Dedifferentiated amniotic fluid mesenchymal stem cell (primary cell): ENCODE measurements at regions not wholly inside any gene's neighbourhood (a gene's known extent, or its start where the extent isn't known, plus 50 kb on each side); places are given as distances from the start of the nearest gene placed in this dataset.

Experiments used
- DNase-seq: peaks from one replicate; pipeline ENCODE4 v3.0.0-alpha.2; 2016; ENCODE audit errors: extremely low spot score

DNA sequence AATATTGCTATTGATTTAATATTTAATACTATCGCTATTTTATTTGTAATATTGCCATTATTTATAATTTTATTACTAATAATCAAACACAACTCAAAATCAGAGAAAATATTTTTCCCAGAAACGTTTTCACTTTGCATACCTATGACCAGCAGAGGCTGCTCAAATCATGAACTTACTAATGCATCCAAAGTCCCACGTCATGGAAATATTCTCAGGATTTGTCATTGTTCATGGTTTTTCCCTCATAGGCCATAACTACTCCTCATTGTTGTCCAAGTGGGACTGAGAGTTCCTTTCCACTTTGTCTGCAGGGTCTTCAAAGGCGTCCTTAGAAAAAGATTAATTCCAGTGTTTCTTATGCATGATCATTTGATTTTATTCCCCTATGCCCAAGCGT is 344.8 kb downstream of the THBS2 start:
- peak; percentile 90 for DNase-seq

DNA sequence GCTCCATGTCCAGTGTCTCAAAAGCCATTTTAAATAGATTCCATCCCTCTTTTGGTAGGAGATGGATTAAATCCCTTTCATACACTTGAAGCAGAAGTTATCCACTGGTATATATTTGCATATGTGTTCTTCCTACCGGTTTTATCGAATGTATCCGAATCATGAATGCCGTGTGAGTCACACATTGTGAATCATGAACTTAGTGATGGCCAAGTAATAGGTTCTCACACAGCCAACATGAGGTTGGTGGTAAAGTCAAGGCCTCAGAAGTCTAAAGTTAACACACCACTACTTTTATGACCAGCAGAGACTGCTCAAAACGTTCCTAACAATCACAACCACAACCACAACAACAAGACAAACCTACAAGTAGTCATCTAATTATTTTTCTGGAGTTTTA is 345.5 kb downstream of the THBS2 start:
- no peak for DNase-seq

DNA sequence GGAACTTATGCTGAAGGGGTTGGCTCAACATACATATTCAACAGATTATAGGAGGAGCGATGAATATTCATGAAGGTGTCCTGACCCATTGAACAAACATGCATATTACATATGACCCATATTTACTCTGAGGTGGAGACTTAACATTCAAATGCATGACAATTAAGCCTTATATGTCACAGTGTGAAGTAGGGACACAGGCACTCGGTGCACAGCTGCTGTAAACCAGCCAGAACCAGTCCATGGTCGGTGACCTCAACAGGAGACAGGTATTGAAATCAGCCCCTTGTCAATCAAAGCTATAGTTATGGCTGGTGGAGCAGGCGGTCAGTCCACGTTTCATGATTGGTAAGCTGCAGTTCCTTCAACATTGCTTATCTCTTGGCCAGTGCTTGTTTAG is 347.3 kb downstream of the THBS2 start:
- DNase-seq: no peak

DNA sequence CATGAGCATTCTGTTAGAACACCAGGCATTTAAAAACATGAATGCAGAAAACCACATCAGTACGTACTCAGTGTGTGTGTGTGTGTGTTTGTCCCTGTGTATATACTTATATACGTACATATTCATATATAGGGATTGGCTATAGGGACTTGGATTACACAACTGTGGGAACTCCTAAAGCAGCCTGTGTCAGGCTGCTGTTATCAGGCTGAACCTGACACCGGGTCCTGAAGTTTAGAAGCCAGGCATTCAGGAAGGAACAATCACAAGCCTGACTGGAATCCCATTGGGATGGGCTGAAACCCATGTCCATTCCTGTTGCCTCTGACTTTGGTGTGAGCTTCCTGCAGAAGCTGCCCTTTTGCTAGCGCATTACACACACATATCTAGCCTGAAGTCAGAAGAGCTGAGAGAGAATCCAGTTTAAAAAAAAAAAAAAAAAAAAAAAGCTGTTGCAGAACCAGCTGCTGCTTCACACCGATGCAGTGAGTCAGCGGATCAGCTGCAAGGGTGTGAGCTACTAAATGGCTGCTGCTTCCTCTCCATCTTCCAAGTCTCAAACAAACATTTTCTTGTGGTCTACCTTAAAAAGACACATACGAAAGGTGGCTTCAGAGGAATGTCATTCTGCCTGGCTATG is 348.1 kb downstream of the THBS2 start:
- no peak for DNase-seq

DNA sequence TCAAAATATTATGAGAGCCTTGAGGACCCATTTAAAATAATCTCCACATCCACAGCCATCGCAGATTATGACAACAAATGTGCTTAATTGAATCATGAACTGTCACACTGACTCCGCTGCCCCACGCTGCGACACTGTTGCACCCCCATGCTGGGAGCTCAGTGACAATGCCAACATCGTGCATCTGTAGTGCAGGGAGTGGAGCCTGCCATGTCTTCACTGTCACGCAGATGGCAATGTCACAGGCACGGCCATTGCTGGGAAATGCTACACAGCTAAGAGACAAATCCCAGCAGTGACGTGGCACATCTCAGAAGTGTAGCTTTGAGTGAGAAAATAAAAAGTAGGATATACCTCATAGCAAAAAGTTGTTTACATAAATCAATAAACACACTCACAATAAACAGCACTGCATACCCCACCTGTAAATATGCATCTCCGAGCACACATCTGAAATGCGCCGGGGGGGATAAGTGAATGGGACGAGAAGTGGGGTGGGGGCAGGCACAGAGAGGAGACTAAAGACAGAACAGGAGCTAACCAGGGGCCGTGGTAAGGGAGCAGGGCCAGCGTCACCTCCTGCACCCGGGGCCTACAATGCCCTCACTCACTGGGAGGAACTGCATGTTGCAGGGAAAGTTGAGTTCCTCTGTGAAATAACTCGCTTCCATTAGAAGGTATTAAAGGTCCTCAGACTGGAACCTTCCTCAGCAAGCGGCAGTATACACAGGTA is 349.9 kb downstream of the THBS2 start:
- DNase-seq: no peak

DNA sequence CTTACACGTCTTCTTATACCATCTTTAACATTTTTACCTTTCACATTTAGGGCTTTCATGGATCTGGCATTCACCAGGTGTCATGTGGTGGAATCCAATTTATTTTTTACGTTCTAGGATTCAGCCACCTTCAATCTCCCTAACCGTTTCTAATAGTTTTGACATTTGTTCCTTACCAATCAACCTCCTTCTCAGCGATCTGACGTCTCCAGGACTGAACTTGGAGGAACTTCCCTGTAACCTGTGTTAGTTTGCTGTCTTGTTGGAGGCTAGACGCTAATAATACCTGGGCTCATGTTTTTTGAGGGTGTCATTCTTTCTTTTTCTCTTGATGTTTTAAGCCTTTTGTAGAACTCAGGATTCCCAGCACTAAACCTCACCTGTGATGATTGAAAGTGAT is 351.6 kb downstream of the THBS2 start:
- DNase-seq: no peak

DNA sequence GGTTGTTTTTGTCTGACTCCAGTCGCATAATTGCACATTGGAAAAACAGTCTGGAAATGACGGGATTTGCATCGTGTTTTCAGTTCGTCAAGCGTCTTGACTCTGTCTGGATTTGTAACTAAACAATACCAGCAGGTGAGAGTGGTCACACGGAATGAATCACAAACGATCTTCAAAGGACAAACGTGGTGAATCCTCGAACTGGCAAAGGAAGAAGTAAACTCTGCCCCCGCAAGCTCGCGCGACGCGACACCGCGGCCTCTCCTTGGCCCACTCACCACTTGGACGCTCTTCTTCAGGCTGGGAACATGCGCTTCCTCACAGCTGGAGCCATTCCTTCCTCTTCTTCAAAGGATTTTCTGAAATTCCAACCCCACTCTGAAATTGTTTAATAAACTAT is 352.6 kb downstream of the THBS2 start:
- DNase-seq: no peak

DNA sequence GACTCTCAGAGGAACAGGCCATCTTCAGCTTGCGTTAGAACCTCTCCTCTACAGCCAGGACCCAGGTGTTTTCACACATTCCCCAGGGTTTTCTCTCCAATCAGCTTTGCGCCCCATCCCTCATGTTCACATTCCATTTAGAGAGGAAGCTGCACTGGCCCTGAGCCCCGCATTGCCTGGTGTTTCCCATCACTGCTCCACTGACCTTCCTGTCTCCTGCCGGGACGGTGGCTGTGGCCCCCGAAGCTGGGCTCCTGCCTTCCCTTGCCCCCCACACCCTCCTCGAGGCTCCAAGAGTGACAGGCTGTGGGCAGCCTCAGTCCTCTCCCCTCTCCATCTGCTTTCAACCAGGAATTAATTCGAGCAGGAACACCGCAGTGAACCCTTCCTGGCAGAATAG is 357.3 kb downstream of the THBS2 start:
- DNase-seq: no peak

DNA sequence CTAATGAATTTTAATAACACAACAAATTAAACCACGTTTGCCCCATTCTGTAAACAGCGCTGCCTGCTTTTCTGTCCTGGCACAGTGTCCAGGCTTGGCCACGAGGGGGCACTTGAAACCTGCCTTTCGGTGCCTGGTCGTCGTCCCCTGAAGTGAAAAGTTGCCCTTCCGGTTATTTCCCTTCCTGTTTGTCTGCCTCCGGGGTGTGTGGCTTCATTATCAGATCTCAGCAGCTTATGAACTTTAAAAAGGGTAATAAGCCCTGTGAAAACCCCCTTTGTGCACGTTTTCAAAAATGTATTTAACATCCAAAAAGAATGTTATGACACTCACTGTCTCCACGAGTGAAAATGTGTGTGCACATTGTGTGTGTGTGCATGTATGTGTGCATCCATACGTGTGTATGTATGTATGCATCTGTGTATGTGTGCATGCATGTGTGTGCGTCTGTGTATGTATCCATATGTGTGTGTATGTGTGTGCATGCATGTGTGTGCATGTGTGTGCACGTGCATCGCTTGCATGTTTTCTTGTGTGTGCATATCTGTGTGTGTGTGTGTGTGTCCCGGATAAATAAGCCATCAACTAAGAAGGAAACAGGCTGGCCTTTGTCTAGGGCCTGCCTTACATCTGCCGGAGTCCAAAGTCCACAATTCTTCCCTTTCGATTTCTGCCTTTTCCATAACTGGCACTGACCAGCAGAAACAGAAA is 358.4 kb downstream of the THBS2 start:
- peak; percentile 75 for DNase-seq

DNA sequence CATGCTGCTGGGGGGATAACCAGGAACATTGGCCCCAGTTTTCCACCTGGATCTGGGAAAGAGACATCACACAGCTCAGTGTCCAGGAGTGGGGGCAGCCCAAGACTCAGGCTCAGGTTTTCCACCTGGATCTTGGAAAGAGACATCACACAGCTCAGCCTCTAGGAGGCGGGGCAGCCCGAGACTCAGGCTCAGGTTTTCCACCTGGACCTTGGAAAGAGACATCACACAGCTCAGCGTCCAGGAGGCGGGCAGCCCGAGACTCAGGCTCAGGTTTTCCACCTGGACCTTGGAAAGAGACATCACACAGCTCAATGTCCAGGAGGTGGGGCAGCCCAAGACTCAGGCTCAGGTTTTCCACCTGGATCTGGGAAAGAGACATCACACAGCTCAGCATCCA is 361.6 kb downstream of the THBS2 start:
- DNase-seq: no peak

DNA sequence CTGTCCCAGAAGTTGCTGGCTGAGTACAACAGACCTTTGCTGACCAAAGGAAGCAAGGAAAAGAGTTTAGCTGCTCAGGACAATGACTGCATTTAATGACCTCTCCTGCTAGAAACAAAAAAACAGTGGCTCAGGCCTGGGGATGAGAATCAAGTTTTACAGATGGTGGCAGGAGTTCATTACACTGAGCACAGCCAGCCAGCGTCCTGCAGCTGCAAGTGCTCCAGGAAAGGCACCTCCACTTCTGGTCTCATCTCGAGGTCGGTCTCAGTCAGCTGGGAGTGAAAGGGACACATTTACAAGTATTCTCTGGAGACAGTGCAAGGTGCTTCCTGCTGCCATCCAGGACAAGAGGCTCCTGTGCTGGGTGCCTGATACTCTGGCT is 362.7 kb downstream of the THBS2 start:
- DNase-seq: no peak

DNA sequence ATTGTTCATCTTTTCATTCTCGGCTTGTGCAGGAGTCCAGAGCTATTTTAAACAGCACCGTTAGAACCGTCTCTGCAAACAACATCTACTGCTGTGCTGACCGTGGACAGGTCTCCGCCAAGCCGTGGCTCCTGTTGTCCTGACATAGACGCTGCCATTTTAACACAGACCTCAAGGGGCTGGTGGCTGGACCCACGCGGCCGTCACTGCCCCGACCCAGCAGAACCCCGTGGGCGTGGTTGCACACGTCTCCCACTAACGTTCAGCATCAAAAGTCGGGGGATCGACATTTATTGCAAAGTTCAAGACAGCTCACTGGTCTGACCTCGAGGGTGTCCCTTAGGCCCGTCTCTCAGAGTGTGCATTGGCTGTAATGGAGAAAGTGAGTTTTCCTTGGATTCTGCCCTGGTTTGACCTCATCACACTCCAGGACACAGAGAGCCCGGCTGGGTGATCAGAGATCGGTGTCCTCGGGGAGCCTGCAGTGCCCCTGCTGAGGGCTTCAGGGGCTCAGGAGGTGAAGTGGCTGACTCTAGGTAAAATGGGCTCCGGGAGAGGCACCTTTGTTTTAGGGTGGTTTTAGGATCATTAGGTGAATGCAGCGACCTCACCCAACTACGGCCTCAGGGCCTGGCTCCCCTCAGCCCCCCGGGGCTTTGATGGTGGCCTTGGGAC is 363.2 kb downstream of the THBS2 start:
- no peak for DNase-seq

DNA sequence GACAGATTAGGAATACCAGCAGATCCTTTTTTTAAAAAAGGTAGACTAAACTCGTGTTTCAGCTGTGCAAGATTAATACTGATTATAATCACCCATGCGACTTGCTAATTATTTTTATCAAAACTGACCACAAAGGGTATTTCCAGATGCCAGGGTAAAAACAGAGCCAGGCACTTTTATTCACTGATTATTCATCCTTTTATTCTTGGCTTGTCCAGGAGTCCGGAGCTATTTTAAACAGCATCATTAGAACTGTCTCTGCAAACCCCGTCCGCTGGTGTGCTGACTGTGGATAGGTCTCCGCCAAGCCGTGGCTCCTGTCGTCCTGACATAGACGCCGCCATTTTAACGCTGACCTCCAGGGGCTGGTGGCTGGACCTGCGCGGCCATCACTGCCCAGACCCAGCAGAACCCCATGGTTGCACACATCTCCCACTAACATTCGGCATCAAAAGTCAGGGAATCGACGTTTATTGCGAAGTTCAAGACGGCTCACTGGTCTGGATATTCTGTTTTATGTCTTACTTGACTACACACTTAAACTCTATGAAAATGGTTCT is 364.8 kb downstream of the THBS2 start:
- no peak for DNase-seq

DNA sequence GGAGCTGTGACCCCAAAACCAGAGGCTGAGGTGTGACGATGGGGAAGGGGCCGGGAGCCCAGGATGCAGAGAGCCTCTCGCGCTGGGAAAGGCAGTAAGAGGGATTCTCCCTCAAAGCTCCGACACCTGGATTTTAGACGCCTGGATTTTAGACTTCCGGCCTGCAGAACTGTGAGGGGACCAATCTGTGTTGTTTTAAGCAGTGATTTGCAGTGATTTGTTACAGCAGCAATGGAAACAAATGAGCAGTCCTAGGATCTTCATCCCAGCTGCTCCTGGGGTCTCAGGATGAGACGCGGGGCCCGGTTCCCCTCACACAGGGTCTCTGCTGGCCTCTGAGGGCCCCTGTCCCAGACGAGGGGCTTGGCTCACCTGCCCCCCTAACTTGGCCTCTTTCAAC is 365.5 kb downstream of the THBS2 start:
- no peak for DNase-seq

DNA sequence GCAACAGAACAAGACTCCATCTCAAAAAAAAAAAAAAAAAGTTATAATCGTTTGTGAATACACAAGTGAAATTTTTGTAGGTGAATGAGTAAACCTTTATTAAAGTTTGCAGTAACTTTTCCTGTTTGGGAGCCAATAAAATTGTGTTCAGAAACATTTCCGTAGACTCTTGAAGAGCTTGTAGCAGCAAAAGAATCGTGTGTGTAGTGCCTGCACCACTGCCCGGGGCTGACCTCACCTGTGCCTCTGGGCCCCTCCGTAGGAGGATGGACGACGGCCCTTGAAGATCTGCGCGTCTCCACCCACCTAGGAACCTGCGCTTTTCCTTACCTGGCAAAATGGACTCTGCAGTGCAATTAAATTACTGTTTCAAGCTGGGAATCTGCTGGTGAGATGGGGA is 366.0 kb downstream of the THBS2 start:
- no peak for DNase-seq

DNA sequence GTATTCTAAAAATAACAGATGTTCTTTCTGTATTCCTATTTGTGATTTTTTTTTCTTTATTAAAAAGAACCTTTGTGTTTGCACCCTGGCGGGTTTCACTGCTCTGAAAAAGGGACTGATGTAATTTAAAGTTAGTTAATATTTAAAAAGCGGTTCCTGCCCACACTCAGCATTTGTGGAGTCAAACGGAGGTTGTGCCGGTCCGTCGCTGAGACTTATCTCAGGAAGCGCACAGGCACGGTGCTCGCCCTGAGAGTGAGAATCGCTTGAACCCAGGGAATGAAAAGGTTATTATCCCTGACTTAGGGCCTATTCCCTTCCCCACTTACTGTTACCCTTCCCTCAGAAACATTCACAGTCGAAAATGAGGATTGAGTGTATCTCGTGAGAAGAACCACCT is 366.7 kb downstream of the THBS2 start:
- no peak for DNase-seq

DNA sequence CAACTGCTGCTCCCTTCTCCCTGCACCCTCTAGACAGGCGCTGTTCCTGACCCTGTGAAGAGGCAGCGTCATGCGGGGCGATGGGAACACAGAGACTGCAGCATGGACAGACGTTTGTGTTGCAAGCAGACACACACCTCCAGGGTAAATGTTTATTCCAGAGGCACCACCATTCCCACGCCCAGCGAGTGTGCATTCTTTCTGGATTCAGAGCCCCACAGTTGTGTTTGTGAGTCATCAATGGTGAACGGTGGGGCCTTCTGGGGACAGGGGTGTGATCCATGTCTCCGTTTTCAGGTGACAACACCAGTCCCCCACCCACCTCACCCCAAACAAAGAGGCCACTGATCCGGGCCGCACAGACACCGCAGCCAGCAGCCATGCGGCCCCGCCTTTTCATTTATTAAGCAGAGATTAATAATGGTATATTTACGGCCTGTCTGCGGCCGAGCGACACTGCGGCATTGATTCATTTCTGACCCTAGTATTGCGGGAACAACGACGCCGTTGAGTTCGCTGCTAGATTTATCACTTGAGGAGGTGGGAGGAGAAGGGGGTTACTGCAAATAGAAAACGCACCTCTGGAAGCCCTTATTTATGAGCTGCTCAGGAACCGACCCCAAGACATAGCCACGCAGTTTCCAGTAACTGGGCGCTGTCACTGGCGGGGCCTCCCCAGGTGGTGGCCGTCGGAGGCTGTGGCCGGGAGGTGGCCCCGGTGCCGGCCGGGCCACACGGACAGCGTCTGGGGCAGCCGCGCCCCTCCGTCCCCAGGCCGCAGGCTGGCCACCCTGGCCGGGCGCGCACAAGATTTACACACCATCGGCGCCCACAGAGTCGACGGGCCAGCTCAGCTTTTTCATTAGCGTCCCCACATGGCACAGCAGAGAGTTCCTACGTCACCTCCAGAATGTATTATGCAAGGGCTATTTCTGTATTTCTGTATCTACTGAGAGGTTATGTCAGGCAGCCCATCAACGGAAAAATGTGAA is 367.6 kb downstream of the THBS2 start:
- DNase-seq: no peak

DNA sequence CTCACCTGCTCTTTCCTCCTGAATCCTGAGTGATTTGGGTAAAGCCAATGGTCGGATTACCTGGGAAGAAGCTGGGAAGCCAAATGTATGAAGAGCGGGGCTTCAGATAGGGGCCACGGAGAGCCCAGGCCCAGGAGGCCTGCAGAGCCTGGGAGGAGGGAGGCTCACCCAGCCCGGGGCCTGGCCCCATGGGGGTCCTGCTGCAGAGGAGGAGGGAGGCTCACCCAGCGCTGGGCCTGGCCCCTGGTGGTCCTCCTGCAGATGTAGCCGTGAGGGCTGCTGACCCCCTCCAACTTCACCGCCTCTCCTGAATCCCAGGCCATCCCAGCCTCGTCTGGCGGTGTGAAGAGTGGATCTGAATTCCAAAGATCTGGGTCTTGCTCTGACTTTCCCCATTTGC is 368.4 kb downstream of the THBS2 start:
- no peak for DNase-seq

DNA sequence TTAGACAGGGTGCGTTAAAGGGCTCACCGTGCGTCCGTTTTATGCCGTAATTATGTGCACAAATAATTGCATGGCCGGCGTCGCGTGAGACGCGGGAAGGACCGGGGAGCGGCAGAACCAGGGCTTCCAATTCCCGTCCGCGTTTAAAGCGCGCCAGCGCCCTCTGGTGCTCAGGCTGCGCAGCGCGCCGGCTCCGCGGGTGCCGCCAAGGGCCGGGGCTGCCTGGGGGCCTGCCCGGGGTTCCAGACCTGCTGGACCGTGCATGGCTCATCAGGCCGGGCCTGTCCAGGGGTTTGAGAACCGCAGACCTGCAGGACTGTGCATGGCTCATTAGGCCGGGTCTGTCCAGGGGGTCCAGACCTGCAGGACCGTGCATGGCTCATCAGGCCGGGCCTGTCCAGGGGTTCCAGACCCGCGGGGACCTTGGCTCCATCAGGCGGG is 369.0 kb downstream of the THBS2 start:
- peak; percentile 20 for DNase-seq

DNA sequence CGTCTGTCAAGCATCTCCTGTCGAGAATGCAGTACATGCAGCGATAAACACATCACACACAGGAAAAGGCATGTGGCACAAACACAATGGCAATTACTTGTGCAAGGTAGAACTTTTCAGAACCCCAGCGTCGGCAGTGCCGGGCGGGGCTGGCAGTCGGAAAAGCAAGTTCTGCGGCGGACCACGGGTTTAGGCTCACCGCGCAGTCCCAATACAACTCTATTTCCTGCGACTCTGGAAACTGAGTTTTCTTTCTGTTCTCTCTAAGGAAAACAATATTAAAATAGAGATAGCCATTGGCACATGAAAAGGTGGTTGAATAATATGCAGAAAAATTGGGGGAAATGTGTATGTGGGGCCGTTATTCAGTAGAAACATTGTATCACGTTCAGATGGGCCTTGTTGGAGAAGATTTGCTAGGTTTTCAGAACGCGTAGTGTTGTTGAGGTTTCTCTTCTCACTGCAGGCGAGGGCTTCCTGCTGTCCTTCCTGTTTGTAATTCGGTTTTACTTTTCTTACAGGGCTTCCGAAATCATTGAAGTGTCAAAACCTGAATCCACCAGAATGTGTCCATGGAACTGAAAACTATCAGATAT is 369.5 kb downstream of the THBS2 start:
- no peak for DNase-seq
